Gastrocnemius medialis (tissue), 4 donors: ENCODE measurements at regions not wholly inside any gene's neighbourhood (a gene's known extent, or its start where the extent isn't known, plus 50 kb on each side); places are given as distances from the start of the nearest gene placed in this dataset.

Experiments
- ATAC-seq, 2 donors: fragments of 150-250 bp; one replicate each; pipeline ENCODE4 v1.9.1; 2016
- DNase-seq, 2 donors: peaks; one replicate each; pipeline ENCODE4 v3.0.0-alpha.2; 2019
- H3K27ac ChIP-seq, 4 donors: fragments of 200-600 bp; sonication (generic); 1 replicate in 1 of 4; 2 replicates in 3 of 4; pipeline ENCODE4 v1.5.1; 2016 to 2018; ENCODE audit warnings: mild to moderate bottlenecking in 2 of 4, moderate library complexity in 1 of 4
- H3K27me3 ChIP-seq, 3 donors: fragments of 200-600 bp; sonication (generic) in 2 of 3; 1 replicate in 1 of 3; 2 replicates in 2 of 3; pipeline versions ENCODE4 v1.5.1 to v1.6.0; 2016 to 2019; ENCODE audit warnings: mild to moderate bottlenecking in 1 of 3, moderate library complexity in 1 of 3
- H3K36me3 ChIP-seq, 2 donors: fragments of 200-600 bp; sonication (generic) in 1 of 2; one replicate each; pipeline ENCODE4 v1.5.1; 2017 to 2018
- H3K4me1 ChIP-seq, 2 donors: fragments of 200-600 bp; sonication (generic) in 1 of 2; one replicate each; pipeline ENCODE4 v1.5.1; 2016 to 2017; ENCODE audit warnings: mild to moderate bottlenecking in 2 of 2
- H3K4me3 ChIP-seq, 4 donors: fragments of 200-600 bp; sonication (generic) in 3 of 4; 1 replicate in 1 of 4; 2 replicates in 3 of 4; pipeline ENCODE4 v1.5.1; 2016 to 2019; ENCODE audit warnings: mild to moderate bottlenecking in 2 of 4
- H3K9me3 ChIP-seq, 3 donors: fragments of 200-600 bp; sonication (generic) in 2 of 3; 1 replicate in 1 of 3; 2 replicates in 2 of 3; pipeline ENCODE4 v1.5.1; 2016 to 2019
- CTCF ChIP-seq, 5 experiments: fragments of 450-650 bp in 3 of 5; fragments of 200-600 bp in 2 of 5; sonication (generic) in 2 of 5; IDR thresholded peaks in 4 of 5; conservative IDR thresholded peaks in 1 of 5; 1 replicate in 4 of 5; 2 replicates in 1 of 5; pipeline ENCODE4 v1.5.1; 2016 to 2019; ENCODE audit warnings: antibody characterized with exemption in 5 of 5, mild to moderate bottlenecking in 3 of 5, moderate library complexity in 3 of 5
- POLR2A ChIP-seq, 2 donors: fragments of 450-650 bp; IDR thresholded peaks; one replicate each; pipeline ENCODE4 v1.6.1; 2017; ENCODE audit warnings: antibody characterized with exemption in 2 of 2, mild to moderate bottlenecking in 2 of 2, moderate library complexity in 2 of 2
- in situ Hi-C, 4 donors: fragments of 200-750 bp; cut with MboI; loops; one replicate each; pipeline versions ENCODE4 v1.15.0 to v1.8.0; 2017; ENCODE audit warnings: low sequenced_read_pairs in 4 of 4
- intact Hi-C: fragments of 100-400 bp; cut with DNase I; formaldehyde crosslinking; loops from one replicate; pipeline ENCODE4 v1.15.1; 2023; ENCODE audit warnings: low total_unique reads

- in situ Hi-C loops, result no loop called here
- Histone ChIP-seq H3K27me3 (no peaks in the 10 kb centered on the region), H3K4me1 (no peaks in the 10 kb centered on the region), H3K4me3 (no peak overlapping the region), H3K9me3 (no peaks in the 10 kb centered on the region), H3K36me3 (no peaks in the 10 kb centered on the region), H3K27ac (no peak overlapping the region)
- intact Hi-C loops, result no loop called here
- ATAC-seq (no peak), DNase-seq (no peak)
- no peak for TF ChIP-seq CTCF (IDR thresholded peaks at IDR 0.05 in 4 of 5, conservative IDR thresholded peaks at IDR 0.05 in 1 of 5)
- no peak for TF ChIP-seq POLR2A (IDR thresholded peaks at IDR 0.05)
Observed at GRCh38 chr14:46306267-46306666, 345.3 kb downstream of the RPL10L start.

GRCh38 chr14:46300765-46301164, 350.8 kb downstream of the RPL10L start:
- Histone ChIP-seq H3K27me3 (no peaks in the 10 kb centered on the region), H3K4me3 (no peak overlapping the region), H3K36me3 (no peaks in the 10 kb centered on the region), H3K4me1 (no peaks in the 10 kb centered on the region), H3K9me3 (no peaks in the 10 kb centered on the region), H3K27ac (no peak overlapping the region)
- in situ Hi-C loops (no loop called here), intact Hi-C loops (no loop called here)
- DNase-seq, result no peak
- no peak for TF ChIP-seq POLR2A (IDR thresholded peaks at IDR 0.05)
- TF ChIP-seq CTCF (IDR thresholded peaks at IDR 0.05 in 4 of 5, conservative IDR thresholded peaks at IDR 0.05 in 1 of 5), result no peak
- ATAC-seq, result no peak

GRCh38 chr14:46290706-46291105, 360.9 kb downstream of the RPL10L start:
- Histone ChIP-seq H3K36me3 (no peaks in the 10 kb centered on the region), H3K9me3 (no peaks in the 10 kb centered on the region), H3K27ac (no peak overlapping the region), H3K4me3 (no peak overlapping the region), H3K4me1 (no peaks in the 10 kb centered on the region), H3K27me3 (no peaks in the 10 kb centered on the region)
- intact Hi-C loops, result no loop called here
- no peak for ATAC-seq
- no peak for TF ChIP-seq CTCF (IDR thresholded peaks at IDR 0.05 in 4 of 5, conservative IDR thresholded peaks at IDR 0.05 in 1 of 5)
- no peak for TF ChIP-seq POLR2A (IDR thresholded peaks at IDR 0.05)
- in situ Hi-C loops, result no loop called here
- no peak for DNase-seq

- in situ Hi-C loops, result no loop called here
- intact Hi-C loops, result no loop called here
- Histone ChIP-seq H3K4me3 (no peak overlapping the region), H3K27ac (no peak overlapping the region), H3K9me3 (no peaks in the 10 kb centered on the region), H3K27me3 (no peaks in the 10 kb centered on the region), H3K4me1 (no peaks in the 10 kb centered on the region), H3K36me3 (no peaks in the 10 kb centered on the region)
- TF ChIP-seq POLR2A (IDR thresholded peaks at IDR 0.05) (no peak), CTCF (IDR thresholded peaks at IDR 0.05 in 4 of 5, conservative IDR thresholded peaks at IDR 0.05 in 1 of 5) (no peak)
- ATAC-seq (no peak), DNase-seq (no peak)
Observed at GRCh38 chr14:46279776-46280175, 371.8 kb downstream of the RPL10L start.

- no peaks in the 10 kb centered on the region for H3K27me3 ChIP-seq
- intact Hi-C loops (no loop called here), in situ Hi-C loops (no loop called here)
- DNase-seq (no peak), ATAC-seq (no peak)
- H3K27ac ChIP-seq, result no peak overlapping the region
- no peaks in the 10 kb centered on the region for H3K9me3 ChIP-seq
- no peak overlapping the region for H3K4me3 ChIP-seq
- H3K36me3 ChIP-seq, result no peaks in the 10 kb centered on the region
- TF ChIP-seq POLR2A (IDR thresholded peaks at IDR 0.05), result no peak
- TF ChIP-seq CTCF (IDR thresholded peaks at IDR 0.05 in 4 of 5, conservative IDR thresholded peaks at IDR 0.05 in 1 of 5), result no peak
- no peaks in the 10 kb centered on the region for H3K4me1 ChIP-seq
Observed at GRCh38 chr14:46279327-46279726, 372.3 kb downstream of the RPL10L start.
